ENCODE measurements at regions not wholly inside any gene's neighbourhood (a gene's known extent, or its start where the extent isn't known, plus 50 kb on each side); places are given as distances from the start of the nearest gene placed in this dataset.

DNA sequence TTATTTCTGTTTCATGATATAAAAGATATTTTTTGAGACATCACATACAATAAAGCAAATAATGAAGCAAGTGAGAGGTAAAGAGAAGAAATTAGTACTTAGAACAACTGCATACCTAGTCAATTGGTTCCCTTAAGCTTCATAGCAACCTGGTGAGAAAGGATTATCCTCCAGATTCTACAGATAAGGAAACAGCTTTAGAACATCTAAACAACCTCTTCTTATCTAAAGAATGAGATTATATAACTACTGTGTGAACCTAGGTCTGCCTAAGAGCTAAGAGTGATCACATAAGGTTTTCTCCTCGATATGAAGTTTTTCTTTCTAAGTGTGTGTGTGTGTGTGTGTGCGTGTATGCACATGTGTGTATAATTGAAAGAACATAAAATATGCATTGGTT is 265.1 kb downstream of the NOL4 start:
- no peak overlapping the region for H3K27ac ChIP-seq
- WGBS, 4 donors, result 61 to 77% (median 71%) methylated on average over 2 of the region's 2 CpGs
- H3K4me3 ChIP-seq, result no peak overlapping the region
- H3K4me1 ChIP-seq (replicated peaks in 1 of 2), result no peaks in the 10 kb centered on the region
- intact Hi-C loops (cut with DNase I), result no loop called here
- no peak for DNase-seq
- no peaks in the 10 kb centered on the region for H3K27me3 ChIP-seq
- TF ChIP-seq, protein P1, sequence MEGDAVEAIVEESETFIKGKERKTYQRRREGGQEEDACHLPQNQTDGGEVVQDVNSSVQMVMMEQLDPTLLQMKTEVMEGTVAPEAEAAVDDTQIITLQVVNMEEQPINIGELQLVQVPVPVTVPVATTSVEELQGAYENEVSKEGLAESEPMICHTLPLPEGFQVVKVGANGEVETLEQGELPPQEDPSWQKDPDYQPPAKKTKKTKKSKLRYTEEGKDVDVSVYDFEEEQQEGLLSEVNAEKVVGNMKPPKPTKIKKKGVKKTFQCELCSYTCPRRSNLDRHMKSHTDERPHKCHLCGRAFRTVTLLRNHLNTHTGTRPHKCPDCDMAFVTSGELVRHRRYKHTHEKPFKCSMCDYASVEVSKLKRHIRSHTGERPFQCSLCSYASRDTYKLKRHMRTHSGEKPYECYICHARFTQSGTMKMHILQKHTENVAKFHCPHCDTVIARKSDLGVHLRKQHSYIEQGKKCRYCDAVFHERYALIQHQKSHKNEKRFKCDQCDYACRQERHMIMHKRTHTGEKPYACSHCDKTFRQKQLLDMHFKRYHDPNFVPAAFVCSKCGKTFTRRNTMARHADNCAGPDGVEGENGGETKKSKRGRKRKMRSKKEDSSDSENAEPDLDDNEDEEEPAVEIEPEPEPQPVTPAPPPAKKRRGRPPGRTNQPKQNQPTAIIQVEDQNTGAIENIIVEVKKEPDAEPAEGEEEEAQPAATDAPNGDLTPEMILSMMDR (IDR thresholded peaks at IDR 0.05), result no peak
- TF ChIP-seq POLR2A (IDR thresholded peaks at IDR 0.05), result no peak
- no peaks in the 10 kb centered on the region for H3K36me3 ChIP-seq (replicated peaks in 1 of 2)
- no peaks in the 10 kb centered on the region for H3K9me3 ChIP-seq (replicated peaks in 1 of 3)

DNA sequence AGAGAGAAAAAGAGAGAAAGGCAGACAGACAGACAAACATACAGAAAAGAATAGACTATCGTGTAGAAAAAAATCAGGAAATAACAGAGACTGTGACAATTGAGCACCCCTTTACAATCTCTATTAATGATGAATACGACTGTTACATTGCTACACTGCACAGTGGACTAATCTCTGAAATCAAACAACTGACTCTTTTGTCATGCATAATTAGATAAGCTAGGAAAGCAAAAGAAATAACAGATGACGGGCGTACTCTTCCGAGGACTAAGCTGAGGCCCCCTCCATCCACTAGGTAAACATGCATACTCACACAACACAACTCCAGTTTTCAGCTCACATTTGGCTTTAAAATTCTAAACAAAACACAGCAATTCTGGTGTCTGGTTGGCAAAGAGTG is 267.0 kb downstream of the NOL4 start:
- WGBS, 4 donors, result 44 to 62% (median 60%) methylated on average over 5 of the region's 5 CpGs
- Histone ChIP-seq H3K4me1 (replicated peaks in 1 of 2) (no peaks in the 10 kb centered on the region), H3K27me3 (no peaks in the 10 kb centered on the region), H3K27ac (no peak overlapping the region), H3K9me3 (replicated peaks in 1 of 3) (no peaks in the 10 kb centered on the region), H3K36me3 (replicated peaks in 1 of 2) (no peaks in the 10 kb centered on the region), H3K4me3 (no peak overlapping the region)
- no peak for TF ChIP-seq POLR2A (IDR thresholded peaks at IDR 0.05)
- TF ChIP-seq, protein P1 (IDR thresholded peaks at IDR 0.05), result no peak
- intact Hi-C loops (cut with DNase I), result no loop called here
- no peak for DNase-seq

DNA sequence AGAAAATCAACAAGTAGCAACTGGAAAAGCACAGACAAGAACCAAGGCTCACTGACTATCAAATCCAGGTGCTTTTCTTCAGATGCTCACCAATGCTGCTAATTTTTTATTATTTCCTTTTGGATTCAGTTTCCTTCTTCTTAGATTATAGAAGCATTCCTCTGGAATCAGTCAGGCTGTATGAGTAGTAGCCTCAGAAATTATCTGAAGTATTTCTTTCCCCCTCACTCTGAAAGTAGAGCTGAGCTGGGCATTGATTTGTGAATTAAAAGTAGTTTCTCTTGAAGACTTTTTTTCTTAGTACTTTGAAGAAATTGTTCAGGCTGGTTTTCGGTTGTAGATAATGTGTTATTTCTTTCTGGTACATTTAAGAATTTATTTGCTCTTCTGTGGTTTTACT is 273.7 kb downstream of the NOL4 start:
- H3K36me3 ChIP-seq (replicated peaks in 1 of 2), result no peaks in the 10 kb centered on the region
- intact Hi-C loops (cut with DNase I), result no loop called here

DNA sequence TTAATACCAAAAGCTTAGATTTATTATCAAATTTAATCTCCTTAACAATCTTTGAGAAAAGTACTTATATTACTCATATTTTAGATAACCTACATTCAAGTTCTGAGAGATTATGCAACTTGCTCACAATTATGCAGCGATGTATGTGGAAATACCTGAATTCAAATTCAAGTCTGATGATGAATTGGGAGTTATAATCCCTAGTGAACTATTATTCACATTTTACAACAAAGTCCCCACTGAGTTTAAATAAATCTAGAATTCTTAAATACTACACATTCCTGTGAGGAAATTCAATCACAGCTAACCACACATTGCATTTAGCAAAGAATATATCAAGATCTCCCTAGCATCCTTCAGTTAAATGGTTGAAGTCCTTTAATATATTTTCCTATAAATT is 278.4 kb downstream of the NOL4 start:
- Histone ChIP-seq H3K27ac (no peak overlapping the region), H3K4me3 (no peak overlapping the region), H3K27me3 (no peaks in the 10 kb centered on the region), H3K36me3 (replicated peaks in 1 of 2) (no peaks in the 10 kb centered on the region), H3K9me3 (replicated peaks in 1 of 3) (no peaks in the 10 kb centered on the region), H3K4me1 (replicated peaks in 1 of 2) (no peaks in the 10 kb centered on the region)
- WGBS, 4 donors, result 76 to 90% (median 87%) methylated on average over 1 of the region's 1 CpG
- no peak for DNase-seq
- TF ChIP-seq, protein P1 (IDR thresholded peaks at IDR 0.05), result no peak
- no peak for TF ChIP-seq POLR2A (IDR thresholded peaks at IDR 0.05)
- intact Hi-C loops (cut with DNase I), result no loop called here

More for the DNA sequence above, 273.7 kb downstream of the NOL4 start:
- Histone ChIP-seq H3K9me3 (replicated peaks in 1 of 3) (no peaks in the 10 kb centered on the region), H3K27me3 (no peaks in the 10 kb centered on the region), H3K4me1 (replicated peaks in 1 of 2) (no peaks in the 10 kb centered on the region), H3K27ac (no peak overlapping the region), H3K4me3 (no peak overlapping the region)
- DNase-seq, result no peak
- WGBS, 4 donors, result 45 to 78% (median 65%) methylated on average over 1 of the region's 1 CpG
- TF ChIP-seq, protein P1 (IDR thresholded peaks at IDR 0.05), result no peak
- TF ChIP-seq POLR2A (IDR thresholded peaks at IDR 0.05), result no peak
